ENCODE measurements at regions not wholly inside any gene's neighbourhood (a gene's known extent, or its start where the extent isn't known, plus 50 kb on each side); places are given as distances from the start of the nearest gene placed in this dataset.

- POLR2A ChIA-PET (ENCODE audit: low non-redundant PET): no interaction called here
- no peak overlapping the region for H3K27ac ChIP-seq
- CTCF ChIA-PET: no interaction called here
- TF ChIP-seq CTCF (conservative IDR thresholded peaks at IDR 0.05; ENCODE audit: low read depth): no peak
- DNase-seq (ENCODE audit: low spot score): no peak
These were observed 95.1 kb downstream of the INSIG2 start for GRCh38 chr2:118183381-118183780.

- no peak for DNase-seq (ENCODE audit: low spot score)
- no peak for TF ChIP-seq CTCF (conservative IDR thresholded peaks at IDR 0.05; ENCODE audit: low read depth)
- no peak overlapping the region for H3K27ac ChIP-seq
- ChIA-PET POLR2A (ENCODE audit: low non-redundant PET) (no interaction called here), CTCF (no interaction called here)
These were observed 91.2 kb downstream of the INSIG2 start for GRCh38 chr2:118179445-118179844.

- H3K27ac ChIP-seq: no peak overlapping the region
- CTCF ChIA-PET: interaction anchor here (0.6 to 0.7 kb wide), 3 partner anchors 9 to 11 kb away, joined by 3 to 5 read pairs (median 3); no protein-coding TSS in a partner anchor
- no peak for TF ChIP-seq CTCF (conservative IDR thresholded peaks at IDR 0.05; ENCODE audit: low read depth)
These were observed 89.6 kb downstream of the INSIG2 start for GRCh38 chr2:118177884-118178283.

GRCh38 chr2:118177318-118177717 is 89.0 kb downstream of the INSIG2 start:
- no peak for DNase-seq (ENCODE audit: low spot score)
- TF ChIP-seq CTCF (conservative IDR thresholded peaks at IDR 0.05; ENCODE audit: low read depth): no peak
- ChIA-PET POLR2A (ENCODE audit: low non-redundant PET) (no interaction called here), CTCF (interaction anchor here (0.6 kb wide), 1 partner anchor 10 kb away, joined by 5 read pairs; no protein-coding TSS in a partner anchor)
- H3K27ac ChIP-seq: no peak overlapping the region

More at GRCh38 chr2:118177884-118178283, 89.6 kb downstream of the INSIG2 start:
- POLR2A ChIA-PET (ENCODE audit: low non-redundant PET): no interaction called here
- no peak for DNase-seq (ENCODE audit: low spot score)

GRCh38 chr2:118176601-118177000 is 88.3 kb downstream of the INSIG2 start:
- DNase-seq (ENCODE audit: low spot score): no peak
- POLR2A ChIA-PET (ENCODE audit: low non-redundant PET): no interaction called here
- no peak for TF ChIP-seq CTCF (conservative IDR thresholded peaks at IDR 0.05; ENCODE audit: low read depth)
- CTCF ChIA-PET: no interaction called here
- no peak overlapping the region for H3K27ac ChIP-seq

GRCh38 chr2:118171546-118171945 is 83.3 kb downstream of the INSIG2 start:
- TF ChIP-seq CTCF (conservative IDR thresholded peaks at IDR 0.05; ENCODE audit: low read depth): no peak
- POLR2A ChIA-PET (ENCODE audit: low non-redundant PET): no interaction called here
- no peak for DNase-seq (ENCODE audit: low spot score)
- H3K27ac ChIP-seq: no peak overlapping the region
- CTCF ChIA-PET: no interaction called here

Data from RWPE1 (cell line).